HCT116 (cell line): ENCODE measurements at regions not wholly inside any gene's neighbourhood (a gene's known extent, or its start where the extent isn't known, plus 50 kb on each side); places are given as distances from the start of the nearest gene placed in this dataset.

Source experiments
- ELF1 ChIP-seq: IDR thresholded peaks from 2 replicates; pipeline ENCODE4 v1.6.1; 2012; ENCODE audit warnings: low read depth, borderline replicate concordance
- EZH2 ChIP-seq: fragments of 200-600 bp; sonication (generic); IDR thresholded peaks from 2 replicates; pipeline ENCODE4 v1.6.1; 2017; ENCODE audit warnings: antibody characterized with exemption, mixed run types
- EZH2phosphoT487 ChIP-seq: fragments of 200-600 bp; IDR thresholded peaks from 2 replicates; pipeline ENCODE4 v1.6.1; 2018; ENCODE audit warnings: antibody characterized with exemption, borderline replicate concordance
- POLR2A ChIP-seq: IDR thresholded peaks from 2 replicates; pipeline ENCODE4 v1.7.0; 2011; ENCODE audit warnings: borderline replicate concordance; ENCODE audit not compliant: insufficient read depth, insufficient read length; ENCODE audit errors: extremely low read depth
- TF ChIP-seq, protein P1 (sequence below), 3 experiments: fragments of 200-600 bp in 1 of 3; sonication (generic) in 1 of 3; IDR thresholded peaks in 2 of 3; conservative IDR thresholded peaks in 1 of 3; 2 replicates each; pipeline ENCODE4 v1.5.1; 2012 to 2017; ENCODE audit warnings: low read depth in 2 of 3, low read length in 2 of 3, antibody characterized with exemption in 1 of 3, borderline replicate concordance in 1 of 3, control low read depth in 1 of 3, mild to moderate bottlenecking in 1 of 3, mixed read lengths in 1 of 3, mixed run types in 1 of 3, moderate library complexity in 1 of 3; ENCODE audit not compliant: insufficient read depth in 1 of 3
- TF ChIP-seq, protein P2 (sequence below): IDR thresholded peaks from 2 replicates; pipeline ENCODE4 v1.6.1; 2012

DNA sequence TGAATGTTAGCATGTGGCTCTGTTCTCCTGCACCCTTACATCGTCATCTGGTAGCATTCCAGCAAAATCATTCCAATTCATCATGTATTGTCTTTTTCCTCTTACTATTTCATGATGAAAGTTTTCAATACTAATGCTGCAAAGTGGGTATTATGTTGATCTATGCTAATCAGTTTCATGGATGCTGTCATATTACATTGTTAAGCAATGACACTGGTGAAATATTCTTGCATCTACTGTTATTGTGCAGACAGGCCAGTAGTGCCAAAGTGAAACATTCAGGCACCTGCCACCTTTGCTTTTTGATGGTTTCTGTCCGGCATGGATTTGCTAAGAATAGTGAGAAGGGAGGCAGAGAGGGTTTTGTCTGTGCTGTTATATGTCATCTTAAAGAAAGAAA lies 76.1 kb upstream of the SMIM21 start:
- TF ChIP-seq ELF1: no peak
- no peak for TF ChIP-seq EZH2
- TF ChIP-seq, protein P1, sequence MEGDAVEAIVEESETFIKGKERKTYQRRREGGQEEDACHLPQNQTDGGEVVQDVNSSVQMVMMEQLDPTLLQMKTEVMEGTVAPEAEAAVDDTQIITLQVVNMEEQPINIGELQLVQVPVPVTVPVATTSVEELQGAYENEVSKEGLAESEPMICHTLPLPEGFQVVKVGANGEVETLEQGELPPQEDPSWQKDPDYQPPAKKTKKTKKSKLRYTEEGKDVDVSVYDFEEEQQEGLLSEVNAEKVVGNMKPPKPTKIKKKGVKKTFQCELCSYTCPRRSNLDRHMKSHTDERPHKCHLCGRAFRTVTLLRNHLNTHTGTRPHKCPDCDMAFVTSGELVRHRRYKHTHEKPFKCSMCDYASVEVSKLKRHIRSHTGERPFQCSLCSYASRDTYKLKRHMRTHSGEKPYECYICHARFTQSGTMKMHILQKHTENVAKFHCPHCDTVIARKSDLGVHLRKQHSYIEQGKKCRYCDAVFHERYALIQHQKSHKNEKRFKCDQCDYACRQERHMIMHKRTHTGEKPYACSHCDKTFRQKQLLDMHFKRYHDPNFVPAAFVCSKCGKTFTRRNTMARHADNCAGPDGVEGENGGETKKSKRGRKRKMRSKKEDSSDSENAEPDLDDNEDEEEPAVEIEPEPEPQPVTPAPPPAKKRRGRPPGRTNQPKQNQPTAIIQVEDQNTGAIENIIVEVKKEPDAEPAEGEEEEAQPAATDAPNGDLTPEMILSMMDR (IDR thresholded peaks at IDR 0.05 in 2 of 3, conservative IDR thresholded peaks at IDR 0.05 in 1 of 3; ENCODE audit: borderline replicate concordance in 1 of 3, insufficient read depth in 1 of 3, low read depth in 2 of 3, low read length in 2 of 3): no peak
- no peak for TF ChIP-seq POLR2A
- TF ChIP-seq EZH2phosphoT487: no peak
- TF ChIP-seq, protein P2, sequence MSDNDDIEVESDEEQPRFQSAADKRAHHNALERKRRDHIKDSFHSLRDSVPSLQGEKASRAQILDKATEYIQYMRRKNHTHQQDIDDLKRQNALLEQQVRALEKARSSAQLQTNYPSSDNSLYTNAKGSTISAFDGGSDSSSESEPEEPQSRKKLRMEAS: no peak
